ENCODE measurements at regions not wholly inside any gene's neighbourhood (a gene's known extent, or its start where the extent isn't known, plus 50 kb on each side); places are given as distances from the start of the nearest gene placed in this dataset.

GRCh38 chr5:143601917-143602333, 198.4 kb upstream of the NR3C1 start:
- TF ChIP-seq CTCF (optimal IDR thresholded peaks at IDR 0.05 in 1 of 3, IDR thresholded peaks at IDR 0.05 in 1 of 3, conservative IDR thresholded peaks at IDR 0.05 in 1 of 3; ENCODE audit: extremely low read depth in 1 of 3, insufficient read depth in 2 of 3, low read length in 3 of 3), result no peak
- TF ChIP-seq EZH2 (IDR thresholded peaks at IDR 0.05; ENCODE audit: low read length), result no peak
